ENCODE measurements at regions not wholly inside any gene's neighbourhood (a gene's known extent, or its start where the extent isn't known, plus 50 kb on each side); places are given as distances from the start of the nearest gene placed in this dataset.

GRCh38 chr4:24015782-24016181, 125.9 kb upstream of the PPARGC1A start:
- no peak for DNase-seq (ENCODE audit: low read depth in 4 of 4, low spot score in 3 of 4)

GRCh38 chr4:24013668-24014422, 124.0 kb upstream of the PPARGC1A start:
- DNase-seq (ENCODE audit: low read depth in 4 of 4, low spot score in 3 of 4): no peak

GRCh38 chr4:24010994-24011393, 121.1 kb upstream of the PPARGC1A start:
- DNase-seq (ENCODE audit: low read depth in 4 of 4, low spot score in 3 of 4): no peak

GRCh38 chr4:24010573-24010972, 120.7 kb upstream of the PPARGC1A start:
- DNase-seq (ENCODE audit: low read depth in 4 of 4, low spot score in 3 of 4): no peak

GRCh38 chr4:24007860-24008261, 118.0 kb upstream of the PPARGC1A start:
- DNase-seq (ENCODE audit: low read depth in 4 of 4, low spot score in 3 of 4): no peak

- DNase-seq (ENCODE audit: low read depth in 4 of 4, low spot score in 3 of 4): no peak
Observed at GRCh38 chr4:24006269-24006668, 116.4 kb upstream of the PPARGC1A start.

- no peak for DNase-seq (ENCODE audit: low read depth in 4 of 4, low spot score in 3 of 4)
Observed at GRCh38 chr4:24003926-24004325, 114.1 kb upstream of the PPARGC1A start.

- no peak for DNase-seq (ENCODE audit: low read depth in 4 of 4, low spot score in 3 of 4)
Observed at GRCh38 chr4:24003496-24003895, 113.6 kb upstream of the PPARGC1A start.

- DNase-seq (ENCODE audit: low read depth in 4 of 4, low spot score in 3 of 4): no peak
Observed at GRCh38 chr4:24002330-24002966, 112.6 kb upstream of the PPARGC1A start.

- DNase-seq (ENCODE audit: low read depth in 4 of 4, low spot score in 3 of 4): no peak
Observed at GRCh38 chr4:24001486-24002329, 111.9 kb upstream of the PPARGC1A start.

- DNase-seq (ENCODE audit: low read depth in 4 of 4, low spot score in 3 of 4): no peak
Observed at GRCh38 chr4:24000470-24000831, 110.6 kb upstream of the PPARGC1A start.

- no peak for DNase-seq (ENCODE audit: low read depth in 4 of 4, low spot score in 3 of 4)
Observed at GRCh38 chr4:23999714-24000469, 110.0 kb upstream of the PPARGC1A start.

GRCh38 chr4:23993373-23993772, 103.5 kb upstream of the PPARGC1A start:
- DNase-seq (ENCODE audit: low read depth in 4 of 4, low spot score in 3 of 4): no peak

GRCh38 chr4:23991444-23991843, 101.6 kb upstream of the PPARGC1A start:
- DNase-seq (ENCODE audit: low read depth in 4 of 4, low spot score in 3 of 4): no peak

- DNase-seq (ENCODE audit: low read depth in 4 of 4, low spot score in 3 of 4): no peak
Observed at GRCh38 chr4:23986270-23986669, 96.4 kb upstream of the PPARGC1A start.

GRCh38 chr4:23981328-23981727, 91.5 kb upstream of the PPARGC1A start:
- DNase-seq (ENCODE audit: low read depth in 4 of 4, low spot score in 3 of 4): no peak

GRCh38 chr4:23979534-23979933, 89.7 kb upstream of the PPARGC1A start:
- DNase-seq (ENCODE audit: low read depth in 4 of 4, low spot score in 3 of 4): no peak

GRCh38 chr4:23978002-23978401, 88.2 kb upstream of the PPARGC1A start:
- no peak for DNase-seq (ENCODE audit: low read depth in 4 of 4, low spot score in 3 of 4)

GRCh38 chr4:23976423-23976822, 86.6 kb upstream of the PPARGC1A start:
- no peak for DNase-seq (ENCODE audit: low read depth in 4 of 4, low spot score in 3 of 4)

- no peak for DNase-seq (ENCODE audit: low read depth in 4 of 4, low spot score in 3 of 4)
Observed at GRCh38 chr4:23973308-23973855, 83.5 kb upstream of the PPARGC1A start.

GRCh38 chr4:23972805-23973204, 83.0 kb upstream of the PPARGC1A start:
- no peak for DNase-seq (ENCODE audit: low read depth in 4 of 4, low spot score in 3 of 4)

All from right renal pelvis (tissue), 4 donors.